LNCAP (cell line): ENCODE measurements at regions not wholly inside any gene's neighbourhood (a gene's known extent, or its start where the extent isn't known, plus 50 kb on each side); places are given as distances from the start of the nearest gene placed in this dataset.

Source experiments
- TF ChIP-seq, protein P1 (sequence below): fragments of 450-650 bp; IDR thresholded peaks from 2 replicates; pipeline ENCODE4 v1.5.1; 2017; ENCODE audit warnings: mild to moderate bottlenecking

DNA sequence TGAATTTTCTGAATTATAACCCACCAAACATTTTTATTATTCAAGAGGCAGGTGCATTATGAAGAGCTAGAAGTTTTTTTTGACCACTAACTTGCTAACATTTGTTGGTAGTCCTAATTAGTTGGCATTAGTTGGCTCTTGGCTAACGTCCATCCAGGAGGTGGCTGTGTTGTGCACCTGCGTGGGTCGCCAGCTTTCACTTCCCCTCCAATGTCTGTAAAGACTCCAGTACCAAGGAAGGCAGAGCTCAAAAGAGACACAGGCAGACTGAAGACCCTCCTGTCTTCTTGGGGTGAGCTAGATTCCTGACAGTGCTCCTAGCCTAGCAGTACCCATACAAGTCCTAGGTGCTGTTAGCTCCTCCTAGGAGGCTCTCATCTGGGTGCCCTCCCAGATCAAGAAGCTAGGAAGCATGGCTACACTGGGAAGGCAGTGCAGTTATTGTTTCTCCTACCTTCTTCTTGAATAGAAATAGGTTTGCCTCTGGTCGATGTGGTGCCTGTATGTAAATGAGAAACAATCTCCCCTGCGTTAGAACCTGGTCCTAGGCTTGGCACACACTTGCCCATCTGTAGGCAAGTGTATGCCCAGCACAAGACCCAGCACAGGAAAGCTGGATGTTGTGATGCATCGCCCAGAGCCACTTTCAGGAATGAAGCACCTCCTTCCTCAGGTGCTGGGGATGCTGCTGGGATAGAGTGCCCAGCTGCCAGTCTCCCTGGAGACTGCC, 190.9 kb downstream of the ICE1 start:
- TF ChIP-seq, protein P1, sequence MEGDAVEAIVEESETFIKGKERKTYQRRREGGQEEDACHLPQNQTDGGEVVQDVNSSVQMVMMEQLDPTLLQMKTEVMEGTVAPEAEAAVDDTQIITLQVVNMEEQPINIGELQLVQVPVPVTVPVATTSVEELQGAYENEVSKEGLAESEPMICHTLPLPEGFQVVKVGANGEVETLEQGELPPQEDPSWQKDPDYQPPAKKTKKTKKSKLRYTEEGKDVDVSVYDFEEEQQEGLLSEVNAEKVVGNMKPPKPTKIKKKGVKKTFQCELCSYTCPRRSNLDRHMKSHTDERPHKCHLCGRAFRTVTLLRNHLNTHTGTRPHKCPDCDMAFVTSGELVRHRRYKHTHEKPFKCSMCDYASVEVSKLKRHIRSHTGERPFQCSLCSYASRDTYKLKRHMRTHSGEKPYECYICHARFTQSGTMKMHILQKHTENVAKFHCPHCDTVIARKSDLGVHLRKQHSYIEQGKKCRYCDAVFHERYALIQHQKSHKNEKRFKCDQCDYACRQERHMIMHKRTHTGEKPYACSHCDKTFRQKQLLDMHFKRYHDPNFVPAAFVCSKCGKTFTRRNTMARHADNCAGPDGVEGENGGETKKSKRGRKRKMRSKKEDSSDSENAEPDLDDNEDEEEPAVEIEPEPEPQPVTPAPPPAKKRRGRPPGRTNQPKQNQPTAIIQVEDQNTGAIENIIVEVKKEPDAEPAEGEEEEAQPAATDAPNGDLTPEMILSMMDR: no peak

DNA sequence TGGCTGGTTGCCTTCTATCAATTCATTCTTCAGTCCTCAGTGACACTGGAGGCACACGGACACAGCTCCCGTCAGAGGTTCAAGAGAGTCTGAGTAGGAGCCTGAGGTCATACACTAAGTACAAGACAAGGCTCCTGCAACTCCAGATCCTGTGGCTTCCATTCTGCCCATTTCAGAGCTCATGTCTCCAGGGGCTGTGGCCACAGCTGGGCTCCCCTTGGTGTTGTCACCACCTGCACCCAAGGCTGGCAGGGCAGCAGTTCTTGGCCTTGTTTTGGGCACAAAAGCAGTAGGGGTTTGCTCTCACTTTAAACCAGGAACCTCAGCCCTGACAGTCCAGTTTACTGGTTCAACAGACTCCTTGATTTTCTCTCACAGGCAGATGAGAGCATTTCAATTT, 189.6 kb downstream of the ICE1 start:
- TF ChIP-seq, protein P1: no peak

DNA sequence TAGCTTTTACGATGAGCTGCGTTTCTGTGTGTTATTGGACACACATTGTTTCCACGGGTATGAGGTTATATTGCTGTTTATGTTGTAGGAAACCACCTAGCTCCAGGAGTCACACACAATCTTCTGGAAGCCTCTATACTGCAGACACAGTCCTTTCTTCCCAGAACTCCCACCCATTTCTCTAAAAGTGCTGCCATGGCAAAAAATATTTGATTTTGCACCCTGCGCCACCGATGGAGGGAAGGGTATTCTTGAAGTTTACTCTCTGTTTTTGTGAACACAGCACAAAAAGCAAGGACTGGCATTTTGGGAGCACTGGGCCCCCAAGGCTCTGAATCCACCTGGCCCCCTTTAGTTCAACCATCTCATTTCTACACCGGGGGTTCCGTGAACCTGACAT, 187.5 kb downstream of the ICE1 start:
- TF ChIP-seq, protein P1: no peak

DNA sequence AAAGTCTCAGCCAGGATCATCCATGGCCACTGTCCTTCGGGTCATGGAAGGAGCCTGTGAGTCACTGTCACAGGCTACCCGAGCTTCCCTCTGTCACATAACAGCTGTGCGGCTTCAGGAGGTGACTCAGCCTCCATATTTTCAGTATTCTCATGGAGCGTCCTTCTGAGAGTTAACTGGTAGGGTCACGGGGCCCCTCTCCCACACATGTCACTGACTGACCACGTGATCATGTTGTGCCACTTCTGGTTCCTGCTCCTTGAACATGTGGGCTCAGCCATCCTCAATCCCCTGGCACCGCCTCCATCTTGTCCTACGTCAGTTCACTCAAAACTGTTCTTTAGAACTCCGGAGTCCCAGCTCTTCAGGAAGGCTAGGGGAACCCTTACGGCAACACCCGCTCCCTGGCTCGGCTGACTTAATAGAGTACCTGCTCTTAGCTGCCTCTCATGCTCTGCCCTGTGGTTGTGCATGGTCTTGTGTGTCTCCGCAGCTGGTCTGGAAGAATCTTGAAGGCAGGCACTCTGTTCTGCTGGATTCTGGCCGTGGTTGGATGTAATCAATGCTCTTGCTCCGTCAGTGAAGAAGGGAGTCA, 182.8 kb downstream of the ICE1 start:
- TF ChIP-seq, protein P1: no peak

DNA sequence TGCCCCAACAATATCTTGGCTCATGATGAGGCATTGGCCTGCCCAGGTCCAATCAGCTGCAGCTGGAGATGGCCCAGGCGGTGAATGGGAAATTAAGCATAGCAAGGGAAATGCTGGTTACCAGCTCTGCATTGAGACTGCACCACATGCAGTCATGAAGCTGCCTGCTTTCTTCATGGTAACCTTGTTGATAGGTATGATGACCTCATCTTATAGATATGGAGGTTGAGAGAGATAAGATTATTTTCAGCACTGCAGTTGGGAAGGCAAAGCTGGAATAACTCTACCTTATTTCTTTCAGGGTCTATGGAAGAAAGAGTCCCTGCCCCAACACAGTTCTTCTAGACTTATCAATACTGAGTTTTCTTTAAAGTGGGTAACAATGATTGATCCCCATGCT, 180.1 kb downstream of the ICE1 start:
- TF ChIP-seq, protein P1: no peak

DNA sequence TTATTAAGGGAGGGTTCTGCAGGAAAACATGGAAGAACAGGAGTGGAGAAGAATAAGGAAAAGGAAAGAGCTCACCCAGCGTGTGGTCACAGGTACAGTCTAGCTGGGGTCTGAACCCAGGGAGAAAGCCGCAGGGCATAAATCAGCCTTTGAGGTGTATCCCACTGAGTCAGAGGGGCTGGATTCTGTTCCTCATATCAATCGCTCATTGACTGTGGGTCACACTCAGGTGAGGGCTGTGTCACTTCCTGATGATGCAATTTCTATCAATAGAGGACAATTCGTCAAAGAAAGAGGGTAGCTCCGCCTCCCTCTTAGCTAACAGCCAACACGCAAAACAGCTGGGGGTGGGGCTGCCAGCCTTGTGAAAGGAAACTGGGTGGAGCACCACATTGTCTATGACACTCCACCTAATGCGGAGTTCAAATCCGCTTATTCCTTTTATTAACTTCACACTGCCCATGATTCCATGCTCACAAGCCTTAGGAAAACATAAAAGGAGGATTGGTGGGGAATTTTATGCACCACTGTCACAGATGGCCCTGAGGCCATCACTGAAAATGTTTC, 176.2 kb downstream of the ICE1 start:
- TF ChIP-seq, protein P1: no peak

DNA sequence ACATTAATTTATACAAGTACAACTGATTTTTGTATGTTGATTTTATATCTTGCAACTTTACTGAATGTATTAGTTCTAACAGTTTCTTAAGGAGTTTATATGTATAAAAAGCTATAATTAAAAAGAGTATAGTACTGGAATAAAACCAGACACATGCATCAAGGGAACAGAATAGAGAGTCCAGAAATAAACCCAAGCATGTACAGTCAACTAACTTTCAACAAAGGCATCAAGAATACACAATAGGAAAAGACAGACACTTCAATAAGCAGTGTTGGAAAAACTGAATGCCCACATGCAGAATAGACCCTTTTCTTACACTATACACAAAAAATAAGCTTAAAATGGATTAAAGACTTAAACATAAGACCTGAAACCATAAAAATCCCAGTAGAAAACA, 170.9 kb downstream of the ICE1 start:
- TF ChIP-seq, protein P1: no peak
